ENCODE measurements at regions not wholly inside any gene's neighbourhood (a gene's known extent, or its start where the extent isn't known, plus 50 kb on each side); places are given as distances from the start of the nearest gene placed in this dataset.

- in situ Hi-C loops (cut with HindIII; ENCODE audit: low sequenced_read_pairs), result no loop called here
- DNase-seq (ENCODE audit: low read depth), result peak; percentile 70
- no peak for TF ChIP-seq CTCF (IDR thresholded peaks at IDR 0.05; ENCODE audit: low read depth, low read length, missing control alignments)
- no peak overlapping the region for H3K4me3 ChIP-seq (ENCODE audit: low read depth, low read length)
These were observed 194.3 kb upstream of the CAMK1G start for GRCh38 chr1:209389258-209389657.

GRCh38 chr1:209389975-209390374, 193.5 kb upstream of the CAMK1G start:
- in situ Hi-C loops (cut with HindIII; ENCODE audit: low sequenced_read_pairs), result no loop called here
- TF ChIP-seq CTCF (IDR thresholded peaks at IDR 0.05; ENCODE audit: low read depth, low read length, missing control alignments), result no peak

GRCh38 chr1:209390764-209391163, 192.8 kb upstream of the CAMK1G start:
- in situ Hi-C loops (cut with HindIII; ENCODE audit: low sequenced_read_pairs), result no loop called here
- no peak for TF ChIP-seq CTCF (IDR thresholded peaks at IDR 0.05; ENCODE audit: low read depth, low read length, missing control alignments)
- no peak overlapping the region for H3K4me3 ChIP-seq (ENCODE audit: low read depth, low read length)
- no peak for DNase-seq (ENCODE audit: low read depth)

More at GRCh38 chr1:209389975-209390374, 193.5 kb upstream of the CAMK1G start:
- no peak overlapping the region for H3K4me3 ChIP-seq (ENCODE audit: low read depth, low read length)
- no peak for DNase-seq (ENCODE audit: low read depth)

- no peak for DNase-seq (ENCODE audit: low read depth)
- no peak for TF ChIP-seq CTCF (IDR thresholded peaks at IDR 0.05; ENCODE audit: low read depth, low read length, missing control alignments)
- no peak overlapping the region for H3K4me3 ChIP-seq (ENCODE audit: low read depth, low read length)
- in situ Hi-C loops (cut with HindIII; ENCODE audit: low sequenced_read_pairs), result no loop called here
These were observed 191.7 kb upstream of the CAMK1G start for GRCh38 chr1:209391792-209392191.

GRCh38 chr1:209395169-209395568, 188.3 kb upstream of the CAMK1G start:
- DNase-seq (ENCODE audit: low read depth), result no peak
- no peak for TF ChIP-seq CTCF (IDR thresholded peaks at IDR 0.05; ENCODE audit: low read depth, low read length, missing control alignments)
- in situ Hi-C loops (cut with HindIII; ENCODE audit: low sequenced_read_pairs), result no loop called here
- no peak overlapping the region for H3K4me3 ChIP-seq (ENCODE audit: low read depth, low read length)

- DNase-seq (ENCODE audit: low read depth), result no peak
- in situ Hi-C loops (cut with HindIII; ENCODE audit: low sequenced_read_pairs), result no loop called here
- no peak overlapping the region for H3K4me3 ChIP-seq (ENCODE audit: low read depth, low read length)
- no peak for TF ChIP-seq CTCF (IDR thresholded peaks at IDR 0.05; ENCODE audit: low read depth, low read length, missing control alignments)
These were observed 186.1 kb upstream of the CAMK1G start for GRCh38 chr1:209397371-209397770.

- no peak for TF ChIP-seq CTCF (IDR thresholded peaks at IDR 0.05; ENCODE audit: low read depth, low read length, missing control alignments)
- in situ Hi-C loops (cut with HindIII; ENCODE audit: low sequenced_read_pairs), result no loop called here
- DNase-seq (ENCODE audit: low read depth), result no peak
- H3K4me3 ChIP-seq (ENCODE audit: low read depth, low read length), result no peak overlapping the region
These were observed 185.6 kb upstream of the CAMK1G start for GRCh38 chr1:209397910-209398309.

Measured in astrocyte of the cerebellum (primary cell).